DOHH2 (cell line): ENCODE measurements at regions not wholly inside any gene's neighbourhood (a gene's known extent, or its start where the extent isn't known, plus 50 kb on each side); places are given as distances from the start of the nearest gene placed in this dataset.

Experiments
- H3F3A ChIP-seq: fragments of 200-600 bp; sonication (generic), shearing (Covaris generic); 2 replicates; pipeline ENCODE4 v1.6.0; 2016; ENCODE audit warnings: antibody characterized with exemption, mild to moderate bottlenecking; ENCODE audit not compliant: control insufficient read depth, insufficient read depth
- H3K27ac ChIP-seq: fragments of 200-600 bp; sonication (generic); 2 replicates; pipeline ENCODE4 v1.5.1; 2014; ENCODE audit warnings: low read depth, mild to moderate bottlenecking, low read length, moderate library complexity
- H3K27me3 ChIP-seq: fragments of 200-600 bp; sonication (generic); 2 replicates; pipeline ENCODE4 v1.6.1; 2014; ENCODE audit warnings: mild to moderate bottlenecking, low read length, mixed read lengths; ENCODE audit not compliant: control insufficient read depth
- H3K36me3 ChIP-seq: fragments of 200-600 bp; sonication (generic); 2 replicates; pipeline ENCODE4 v1.6.1; 2014; ENCODE audit warnings: mild to moderate bottlenecking, low read length, moderate library complexity, mixed read lengths; ENCODE audit not compliant: control insufficient read depth
- H3K4me1 ChIP-seq: fragments of 200-600 bp; sonication (generic); 2 replicates; pipeline ENCODE4 v1.6.1; 2014; ENCODE audit warnings: mild to moderate bottlenecking, low read length, mixed read lengths; ENCODE audit not compliant: control insufficient read depth
- H3K4me2 ChIP-seq: fragments of 200-600 bp; sonication (generic); 2 replicates; pipeline ENCODE4 v1.6.0; 2014; ENCODE audit warnings: mild to moderate bottlenecking, low read length, moderate library complexity
- H3K4me3 ChIP-seq: fragments of 200-600 bp; sonication (generic); 2 replicates; pipeline ENCODE4 v1.5.1; 2014; ENCODE audit warnings: mild to moderate bottlenecking, low read length, mixed read lengths
- H3K79me2 ChIP-seq: fragments of 200-600 bp; sonication (generic); 2 replicates; pipeline ENCODE4 v1.6.1; 2014; ENCODE audit warnings: mild to moderate bottlenecking, low read length, mixed read lengths; ENCODE audit not compliant: control insufficient read depth
- H3K9me2 ChIP-seq: fragments of 200-600 bp; sonication (generic); replicated peaks from 2 replicates; pipeline ENCODE4 v1.6.1; 2014; ENCODE audit warnings: mild to moderate bottlenecking, low read length, mixed read lengths; ENCODE audit not compliant: control insufficient read depth
- H3K9me3 ChIP-seq: fragments of 200-600 bp; sonication (generic); 2 replicates; pipeline ENCODE4 v1.6.1; 2014; ENCODE audit warnings: antibody characterized with exemption, low read length, mixed read lengths; ENCODE audit not compliant: control insufficient read depth, insufficient read depth
- H4K20me1 ChIP-seq: fragments of 200-600 bp; sonication (generic); 2 replicates; pipeline ENCODE4 v1.6.0; 2014; ENCODE audit warnings: low read depth, mild to moderate bottlenecking, antibody characterized with exemption, low read length, moderate library complexity; ENCODE audit not compliant: control insufficient read depth, insufficient read depth
- EZH2phosphoT487 ChIP-seq: fragments of 200-600 bp; sonication (generic); IDR thresholded peaks from 2 replicates; pipeline ENCODE4 v1.6.1; 2017; ENCODE audit warnings: borderline replicate concordance, mild to moderate bottlenecking, antibody characterized with exemption, low read length, moderate library complexity, mixed read lengths
- TF ChIP-seq, protein P1 (sequence below): fragments of 200-600 bp; sonication (generic); IDR thresholded peaks from one replicate; pipeline ENCODE4 v1.5.1; 2014; ENCODE audit warnings: antibody characterized with exemption, mild to moderate bottlenecking, low read depth, low read length; ENCODE audit not compliant: poor library complexity, severe bottlenecking

DNA sequence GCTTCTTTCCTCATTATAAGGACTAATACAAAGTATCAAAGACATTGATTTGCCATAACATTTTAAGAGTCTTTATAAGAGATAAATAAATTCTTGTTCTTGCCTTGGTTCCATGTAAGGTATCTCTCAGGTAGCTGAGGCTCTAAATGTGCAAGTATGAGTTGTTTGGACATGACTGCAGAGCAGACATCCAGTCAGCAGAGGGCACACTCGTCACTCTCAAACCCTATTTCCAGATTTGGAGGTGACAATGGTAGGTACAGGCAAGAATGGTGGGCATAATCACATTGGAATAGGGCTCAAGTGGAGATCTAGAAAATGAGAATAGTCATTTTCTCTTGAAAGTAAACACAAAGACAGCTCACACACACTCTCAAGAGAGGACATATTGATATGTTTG is 133.3 kb upstream of the ZIC3 start:
- no peak overlapping the region for H3K27ac ChIP-seq
- no peaks in the 10 kb centered on the region for H4K20me1 ChIP-seq
- no peaks in the 10 kb centered on the region for H3K9me3 ChIP-seq
- no peaks in the 10 kb centered on the region for H3F3A ChIP-seq
- no peak overlapping the region for H3K4me2 ChIP-seq
- TF ChIP-seq, protein P1, sequence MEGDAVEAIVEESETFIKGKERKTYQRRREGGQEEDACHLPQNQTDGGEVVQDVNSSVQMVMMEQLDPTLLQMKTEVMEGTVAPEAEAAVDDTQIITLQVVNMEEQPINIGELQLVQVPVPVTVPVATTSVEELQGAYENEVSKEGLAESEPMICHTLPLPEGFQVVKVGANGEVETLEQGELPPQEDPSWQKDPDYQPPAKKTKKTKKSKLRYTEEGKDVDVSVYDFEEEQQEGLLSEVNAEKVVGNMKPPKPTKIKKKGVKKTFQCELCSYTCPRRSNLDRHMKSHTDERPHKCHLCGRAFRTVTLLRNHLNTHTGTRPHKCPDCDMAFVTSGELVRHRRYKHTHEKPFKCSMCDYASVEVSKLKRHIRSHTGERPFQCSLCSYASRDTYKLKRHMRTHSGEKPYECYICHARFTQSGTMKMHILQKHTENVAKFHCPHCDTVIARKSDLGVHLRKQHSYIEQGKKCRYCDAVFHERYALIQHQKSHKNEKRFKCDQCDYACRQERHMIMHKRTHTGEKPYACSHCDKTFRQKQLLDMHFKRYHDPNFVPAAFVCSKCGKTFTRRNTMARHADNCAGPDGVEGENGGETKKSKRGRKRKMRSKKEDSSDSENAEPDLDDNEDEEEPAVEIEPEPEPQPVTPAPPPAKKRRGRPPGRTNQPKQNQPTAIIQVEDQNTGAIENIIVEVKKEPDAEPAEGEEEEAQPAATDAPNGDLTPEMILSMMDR: peak; percentile 54
- TF ChIP-seq EZH2phosphoT487: no peak
- no peaks in the 10 kb centered on the region for H3K9me2 ChIP-seq
- no peaks in the 10 kb centered on the region for H3K4me1 ChIP-seq
- no peaks in the 10 kb centered on the region for H3K36me3 ChIP-seq
- no peak overlapping the region for H3K4me3 ChIP-seq
- H3K27me3 ChIP-seq: no peaks in the 10 kb centered on the region
- no peaks in the 10 kb centered on the region for H3K79me2 ChIP-seq

DNA sequence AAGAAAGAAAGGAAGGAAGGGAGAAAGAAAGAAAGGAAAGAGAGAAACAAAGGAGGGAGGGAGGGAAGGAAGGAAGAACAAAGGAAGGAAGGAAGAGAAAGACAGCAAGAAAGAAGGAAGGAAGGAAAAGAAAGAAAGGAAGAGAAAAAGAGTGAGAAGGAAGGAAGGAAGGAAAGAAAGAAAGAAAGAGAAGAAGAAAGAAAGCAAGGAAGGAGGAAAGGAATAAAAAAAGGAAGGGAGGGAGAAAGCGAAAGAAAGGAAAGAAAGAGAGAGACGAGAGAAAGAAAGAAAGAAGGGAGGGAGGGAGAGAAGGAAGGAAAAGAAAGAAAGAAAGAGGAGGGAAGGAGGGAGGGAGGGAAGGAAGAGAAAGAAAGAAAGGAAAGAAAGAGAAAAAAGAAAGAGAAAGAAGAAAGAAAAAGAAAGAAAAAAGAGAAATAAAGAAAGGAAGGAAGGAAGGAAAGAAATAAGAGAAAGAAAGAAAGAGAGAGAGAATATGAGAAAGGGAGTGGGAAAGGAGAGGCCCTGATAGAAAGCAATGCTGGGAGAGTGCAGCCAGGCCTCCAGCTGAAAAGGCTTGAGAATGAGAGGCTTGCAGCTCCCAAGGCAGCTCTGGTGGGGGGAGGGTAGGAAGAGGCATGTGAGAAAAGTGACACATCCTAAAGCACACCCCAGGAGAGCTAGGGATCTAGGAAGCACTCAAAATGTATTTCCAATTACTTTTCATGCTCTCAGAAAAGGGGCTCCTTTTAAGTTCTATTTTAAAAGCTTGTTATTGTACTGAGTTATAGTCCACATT is 134.0 kb upstream of the ZIC3 start:
- H3K9me3 ChIP-seq: no peaks in the 10 kb centered on the region
- TF ChIP-seq EZH2phosphoT487: no peak
- TF ChIP-seq, protein P1: no peak
- H3F3A ChIP-seq: no peaks in the 10 kb centered on the region
- no peak overlapping the region for H3K4me2 ChIP-seq
- H4K20me1 ChIP-seq: no peaks in the 10 kb centered on the region
- no peaks in the 10 kb centered on the region for H3K79me2 ChIP-seq
- no peaks in the 10 kb centered on the region for H3K9me2 ChIP-seq
- H3K4me3 ChIP-seq: no peak overlapping the region
- no peak overlapping the region for H3K27ac ChIP-seq
- H3K36me3 ChIP-seq: no peaks in the 10 kb centered on the region
- H3K4me1 ChIP-seq: no peaks in the 10 kb centered on the region
- H3K27me3 ChIP-seq: no peaks in the 10 kb centered on the region

DNA sequence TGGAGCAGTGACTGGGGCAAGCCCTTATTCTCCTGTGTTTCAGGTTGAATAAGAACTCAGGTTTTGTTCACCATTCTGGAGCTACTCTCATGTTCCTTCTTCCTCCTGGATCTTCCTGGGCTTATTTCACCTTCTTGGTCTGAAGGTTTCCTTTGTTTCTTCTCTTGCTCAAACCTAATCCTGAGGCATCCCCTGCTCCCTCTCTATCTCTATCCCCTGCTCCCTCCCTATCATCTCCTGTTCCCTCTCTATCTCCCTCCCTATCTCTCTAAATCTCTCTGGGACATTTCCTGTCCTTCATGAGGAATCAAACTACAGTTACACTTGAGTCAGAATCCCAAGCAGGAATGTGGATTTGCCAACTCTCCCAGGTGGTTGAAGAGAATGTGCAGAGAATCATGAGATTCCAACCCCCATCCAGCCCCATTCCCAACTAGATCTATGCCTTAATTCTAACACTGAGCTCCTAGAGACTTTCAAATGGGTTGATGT is 134.9 kb upstream of the ZIC3 start:
- no peaks in the 10 kb centered on the region for H3K79me2 ChIP-seq
- H3K27ac ChIP-seq: no peak overlapping the region
- H3K4me3 ChIP-seq: no peak overlapping the region
- no peaks in the 10 kb centered on the region for H3K9me3 ChIP-seq
- H3F3A ChIP-seq: no peaks in the 10 kb centered on the region
- no peak overlapping the region for H3K4me2 ChIP-seq
- H3K4me1 ChIP-seq: no peaks in the 10 kb centered on the region
- H3K9me2 ChIP-seq: no peaks in the 10 kb centered on the region
- no peaks in the 10 kb centered on the region for H3K27me3 ChIP-seq
- H4K20me1 ChIP-seq: no peaks in the 10 kb centered on the region
- no peaks in the 10 kb centered on the region for H3K36me3 ChIP-seq
- TF ChIP-seq, protein P1: no peak
- no peak for TF ChIP-seq EZH2phosphoT487
